Trophoblast cell (in vitro differentiated cells and primary cell): ENCODE measurements at regions not wholly inside any gene's neighbourhood (a gene's known extent, or its start where the extent isn't known, plus 50 kb on each side); places are given as distances from the start of the nearest gene placed in this dataset.

Experiments
- DNase-seq, 2 donors: peaks; one replicate each; pipeline ENCODE4 v3.0.0-alpha.2; 2016
- H2AFZ ChIP-seq: 2 replicates; pipeline ENCODE4 v1.6.1; 2013; ENCODE audit warnings: low read length, moderate library complexity, mild to moderate bottlenecking; ENCODE audit not compliant: insufficient read depth, poor library complexity
- H2AK5ac ChIP-seq: 2 replicates; pipeline ENCODE4 v1.6.1; 2013; ENCODE audit warnings: mild to moderate bottlenecking, low read length
- H2BK120ac ChIP-seq: 2 replicates; pipeline ENCODE4 v1.6.1; 2013; ENCODE audit warnings: low read length, mild to moderate bottlenecking, moderate library complexity; ENCODE audit not compliant: insufficient read depth, poor library complexity
- H2BK12ac ChIP-seq: 2 replicates; pipeline ENCODE4 v1.6.1; 2013; ENCODE audit warnings: mild to moderate bottlenecking, low read length, moderate library complexity
- H2BK5ac ChIP-seq: 2 replicates; pipeline ENCODE4 v1.6.1; 2013; ENCODE audit warnings: low read length, low read depth, moderate library complexity, mild to moderate bottlenecking; ENCODE audit not compliant: poor library complexity
- H3K14ac ChIP-seq: 2 replicates; pipeline ENCODE4 v1.6.1; 2013; ENCODE audit warnings: mild to moderate bottlenecking, low read length
- H3K18ac ChIP-seq: 2 replicates; pipeline ENCODE4 v1.6.1; 2013; ENCODE audit warnings: mild to moderate bottlenecking, low read length
- H3K23ac ChIP-seq: 2 replicates; pipeline ENCODE4 v1.6.1; 2013; ENCODE audit warnings: low read length
- H3K27ac ChIP-seq: 2 replicates; pipeline ENCODE4 v1.5.1; 2013; ENCODE audit warnings: low read depth, mild to moderate bottlenecking, inconsistent platforms, low read length, moderate library complexity
- H3K27me3 ChIP-seq: 2 replicates; pipeline ENCODE4 v1.6.1; 2013; ENCODE audit warnings: inconsistent platforms, mild to moderate bottlenecking, low read length, moderate library complexity; ENCODE audit not compliant: insufficient read depth
- H3K36me3 ChIP-seq, 2 experiments: 1 replicate in 1 of 2; 2 replicates in 1 of 2; pipeline ENCODE4 v1.6.1; 2013; ENCODE audit warnings: low read length in 2 of 2, mild to moderate bottlenecking in 2 of 2, moderate library complexity in 1 of 2; ENCODE audit not compliant: insufficient read depth in 2 of 2, control insufficient read depth in 1 of 2
- H3K4ac ChIP-seq: 2 replicates; pipeline ENCODE4 v1.6.1; 2013; ENCODE audit warnings: low read depth, mild to moderate bottlenecking, low read length, moderate library complexity
- H3K4me1 ChIP-seq, 2 experiments: 1 replicate in 1 of 2; 2 replicates in 1 of 2; pipeline ENCODE4 v1.6.1; 2013; ENCODE audit warnings: low read length in 2 of 2, mild to moderate bottlenecking in 2 of 2, moderate library complexity in 1 of 2; ENCODE audit not compliant: insufficient read depth in 2 of 2, control insufficient read depth in 1 of 2
- H3K4me2 ChIP-seq: 2 replicates; pipeline ENCODE4 v1.6.1; 2013; ENCODE audit warnings: inconsistent platforms, mild to moderate bottlenecking, low read length, moderate library complexity
- H3K4me3 ChIP-seq: 2 replicates; pipeline ENCODE4 v1.5.1; 2013; ENCODE audit warnings: mild to moderate bottlenecking, low read depth, low read length, inconsistent platforms
- H3K79me1 ChIP-seq: one replicate; pipeline ENCODE4 v1.6.1; 2013; ENCODE audit warnings: low read length
- H3K79me2 ChIP-seq: 2 replicates; pipeline ENCODE4 v1.6.1; 2013; ENCODE audit warnings: low read length, mild to moderate bottlenecking; ENCODE audit not compliant: control insufficient read depth, insufficient read depth, poor library complexity
- H3K9ac ChIP-seq: 2 replicates; pipeline ENCODE4 v1.6.1; 2013; ENCODE audit warnings: mild to moderate bottlenecking, low read length
- H3K9me3 ChIP-seq: 2 replicates; pipeline ENCODE4 v1.6.1; 2013; ENCODE audit warnings: low read depth, mild to moderate bottlenecking, control low read depth, inconsistent platforms, low read length; ENCODE audit not compliant: insufficient read depth
- H4K12ac ChIP-seq: 2 replicates; pipeline ENCODE4 v1.6.1; 2013; ENCODE audit warnings: low read depth, mild to moderate bottlenecking, low read length, moderate library complexity
- H4K8ac ChIP-seq: 2 replicates; pipeline ENCODE4 v1.6.1; 2013; ENCODE audit warnings: low read depth, mild to moderate bottlenecking, low read length, moderate library complexity
- H4K91ac ChIP-seq: one replicate; pipeline ENCODE4 v1.6.1; 2013; ENCODE audit warnings: low read depth, mild to moderate bottlenecking, low read length, moderate library complexity
- WGBS: extraction: QIAGEN DNeasy Blood & Tissue Kit; methylation state at CpG from one replicate; pipeline ENCODE4 v1.1.7; 2013; ENCODE audit warnings: missing lambda C conversion rate; ENCODE audit not compliant: insufficient read length, insufficient coverage; ENCODE audit errors: extremely low coverage; 5-methylcytosine and 5-hydroxymethylcytosine counted together

- no peak overlapping the region for H3K14ac ChIP-seq
- H4K8ac ChIP-seq = no peak overlapping the region
- H3K27me3 ChIP-seq = no peaks in the 10 kb centered on the region
- no peak overlapping the region for H3K18ac ChIP-seq
- no peak overlapping the region for H3K4me2 ChIP-seq
- no peak for DNase-seq
- no peak overlapping the region for H2AFZ ChIP-seq
- no peak overlapping the region for H3K9ac ChIP-seq
- H3K4me1 ChIP-seq = no peaks in the 10 kb centered on the region
- H3K79me1 ChIP-seq = no peaks in the 10 kb centered on the region
- H3K23ac ChIP-seq = no peak overlapping the region
- no peak overlapping the region for H2AK5ac ChIP-seq
- no peak overlapping the region for H2BK5ac ChIP-seq
- H3K4me3 ChIP-seq = no peak overlapping the region
- no peak overlapping the region for H3K27ac ChIP-seq
- H2BK120ac ChIP-seq = no peak overlapping the region
- WGBS = no CpG with 5 or more reads among the region's 3 CpGs
- H3K9me3 ChIP-seq = peaks cover 3% of the 10 kb centered on the region
- H4K12ac ChIP-seq = no peak overlapping the region
- H3K79me2 ChIP-seq = no peaks in the 10 kb centered on the region
- H4K91ac ChIP-seq = no peak overlapping the region
- no peak overlapping the region for H2BK12ac ChIP-seq
- no peaks in the 10 kb centered on the region for H3K36me3 ChIP-seq
- H3K4ac ChIP-seq = no peak overlapping the region
Observed at GRCh38 chr11:87484566-87484965, 446.8 kb downstream of the TMEM135 start.

GRCh38 chr11:87477321-87477720 lies 439.6 kb downstream of the TMEM135 start:
- Histone ChIP-seq H2AFZ (no peak overlapping the region), H3K79me2 (no peaks in the 10 kb centered on the region), H2BK120ac (no peak overlapping the region), H4K12ac (no peak overlapping the region), H3K36me3 (no peaks in the 10 kb centered on the region), H2BK12ac (no peak overlapping the region), H2AK5ac (no peak overlapping the region), H4K8ac (no peak overlapping the region), H2BK5ac (no peak overlapping the region), H3K23ac (no peak overlapping the region), H3K4me1 (no peaks in the 10 kb centered on the region), H3K18ac (no peak overlapping the region), H4K91ac (no peak overlapping the region), H3K4me2 (no peak overlapping the region), H3K14ac (no peak overlapping the region), H3K4me3 (no peak overlapping the region), H3K4ac (no peak overlapping the region), H3K27ac (no peak overlapping the region), H3K79me1 (no peaks in the 10 kb centered on the region), H3K27me3 (no peaks in the 10 kb centered on the region), H3K9me3 (peaks cover 3% of the 10 kb centered on the region), H3K9ac (no peak overlapping the region)
- no CpG with 5 or more reads among the region's 2 CpGs for WGBS
- no peak for DNase-seq

GRCh38 chr11:87473174-87473573 lies 435.4 kb downstream of the TMEM135 start:
- H2BK5ac ChIP-seq = no peak overlapping the region

GRCh38 chr11:87466223-87466622 lies 428.5 kb downstream of the TMEM135 start:
- no peak overlapping the region for H3K4me2 ChIP-seq
- H3K14ac ChIP-seq = no peak overlapping the region
- no peak overlapping the region for H2BK120ac ChIP-seq
- H3K79me2 ChIP-seq = no peaks in the 10 kb centered on the region
- peaks cover 0 to 5% of the 10 kb centered on the region in 2 experiments for H3K4me1 ChIP-seq
- no peak for DNase-seq
- H3K23ac ChIP-seq = no peak overlapping the region
- no peak overlapping the region for H4K8ac ChIP-seq
- H4K12ac ChIP-seq = no peak overlapping the region
- no peak overlapping the region for H2AFZ ChIP-seq
- H3K18ac ChIP-seq = no peak overlapping the region
- H3K27me3 ChIP-seq = no peaks in the 10 kb centered on the region
- H2BK5ac ChIP-seq = no peak overlapping the region
- WGBS = no CpG with 5 or more reads among the region's 2 CpGs
- no peak overlapping the region for H3K4me3 ChIP-seq
- no peak overlapping the region for H4K91ac ChIP-seq
- H3K79me1 ChIP-seq = no peaks in the 10 kb centered on the region
- no peaks in the 10 kb centered on the region for H3K9me3 ChIP-seq
- no peak overlapping the region for H3K27ac ChIP-seq
- no peaks in the 10 kb centered on the region for H3K36me3 ChIP-seq
- H3K9ac ChIP-seq = no peak overlapping the region
- H3K4ac ChIP-seq = no peak overlapping the region
- no peak overlapping the region for H2BK12ac ChIP-seq
- H2AK5ac ChIP-seq = no peak overlapping the region

More at GRCh38 chr11:87473174-87473573, 435.4 kb downstream of the TMEM135 start:
- H2BK120ac ChIP-seq = no peak overlapping the region
- no CpG with 5 or more reads among the region's 1 CpG for WGBS
- no peak overlapping the region for H3K14ac ChIP-seq
- H3K79me2 ChIP-seq = no peaks in the 10 kb centered on the region
- H3K4me3 ChIP-seq = no peak overlapping the region
- no peak overlapping the region for H3K4ac ChIP-seq
- no peak overlapping the region for H2AFZ ChIP-seq
- no peak overlapping the region for H3K27ac ChIP-seq
- no peaks in the 10 kb centered on the region for H3K9me3 ChIP-seq
- H4K91ac ChIP-seq = no peak overlapping the region
- no peak overlapping the region for H3K23ac ChIP-seq
- peak in 1 of 2 donors; percentile 15 for DNase-seq
- H3K79me1 ChIP-seq = no peaks in the 10 kb centered on the region
- H4K8ac ChIP-seq = no peak overlapping the region
- no peaks in the 10 kb centered on the region for H3K4me1 ChIP-seq
- no peak overlapping the region for H2AK5ac ChIP-seq
- no peak overlapping the region for H3K4me2 ChIP-seq
- H3K9ac ChIP-seq = no peak overlapping the region
- H3K27me3 ChIP-seq = no peaks in the 10 kb centered on the region
- H4K12ac ChIP-seq = no peak overlapping the region
- no peak overlapping the region for H3K18ac ChIP-seq
- no peaks in the 10 kb centered on the region for H3K36me3 ChIP-seq
- no peak overlapping the region for H2BK12ac ChIP-seq
